ENCODE measurements at regions not wholly inside any gene's neighbourhood (a gene's known extent, or its start where the extent isn't known, plus 50 kb on each side); places are given as distances from the start of the nearest gene placed in this dataset.
A peak's percentile ranks its signal among the peaks of the same experiment; 100 is the strongest.

GRCh38 chr1:165031001-165031400, 325.5 kb downstream of the LMX1A start:
- DNase-seq (ENCODE audit: low spot score): no peak

- DNase-seq (ENCODE audit: low spot score): no peak
Observed at GRCh38 chr1:165025805-165026204, 330.7 kb downstream of the LMX1A start.

DNA sequence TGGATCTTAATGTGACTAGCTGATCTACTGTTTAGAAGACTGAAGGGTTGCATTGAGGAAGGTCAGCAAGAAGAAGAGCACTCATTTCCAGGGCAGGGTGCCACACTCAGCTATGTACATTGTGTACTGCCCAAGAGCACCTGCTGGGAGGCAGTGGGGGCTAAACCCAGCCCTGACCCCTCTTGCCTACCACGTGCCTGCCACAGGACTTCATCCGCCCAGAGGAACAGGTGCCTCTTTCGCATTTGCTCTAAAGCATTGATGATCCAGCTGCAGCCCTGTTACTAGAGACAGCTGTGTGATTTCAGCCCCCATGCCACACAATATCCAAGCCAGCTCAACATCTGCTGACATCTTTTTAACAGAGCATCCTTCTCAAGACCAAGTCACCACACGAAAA, 341.8 kb downstream of the LMX1A start:
- no peak for DNase-seq (ENCODE audit: low spot score)

- no peak for DNase-seq (ENCODE audit: low spot score)
Observed at GRCh38 chr1:165011991-165012531, 344.5 kb downstream of the LMX1A start.

GRCh38 chr1:165011186-165011585, 345.3 kb downstream of the LMX1A start:
- no peak for DNase-seq (ENCODE audit: low spot score)

DNA sequence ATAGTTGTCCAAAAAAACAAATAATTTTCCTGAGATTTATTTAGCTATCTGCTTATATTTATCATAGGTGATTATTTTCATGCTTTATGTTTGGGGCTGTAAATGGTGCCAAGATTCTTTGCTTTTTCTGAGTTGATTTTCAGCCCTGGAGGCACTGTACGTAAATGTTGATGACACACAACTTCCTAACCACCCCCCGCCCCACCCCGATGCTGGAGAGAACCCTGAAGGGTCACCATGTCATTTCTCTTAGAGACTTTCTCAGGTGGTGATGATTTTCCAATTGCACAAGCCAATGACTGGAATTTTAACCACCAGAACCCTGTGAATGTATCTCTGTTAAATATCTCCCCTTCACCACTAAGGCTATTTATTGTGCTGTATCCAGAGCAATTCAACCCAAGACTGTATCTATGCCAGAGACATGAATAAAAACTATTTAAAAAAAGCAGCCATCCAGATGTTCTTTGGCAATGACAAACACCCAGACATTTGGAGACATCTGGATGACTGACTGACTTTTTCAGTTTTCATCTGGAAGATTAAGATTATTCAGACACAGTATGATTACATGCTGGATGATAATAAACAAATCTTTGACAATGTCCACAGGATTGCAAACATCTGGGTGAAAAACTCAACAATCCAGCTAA, 346.0 kb downstream of the LMX1A start:
- DNase-seq (ENCODE audit: low spot score): no peak

DNA sequence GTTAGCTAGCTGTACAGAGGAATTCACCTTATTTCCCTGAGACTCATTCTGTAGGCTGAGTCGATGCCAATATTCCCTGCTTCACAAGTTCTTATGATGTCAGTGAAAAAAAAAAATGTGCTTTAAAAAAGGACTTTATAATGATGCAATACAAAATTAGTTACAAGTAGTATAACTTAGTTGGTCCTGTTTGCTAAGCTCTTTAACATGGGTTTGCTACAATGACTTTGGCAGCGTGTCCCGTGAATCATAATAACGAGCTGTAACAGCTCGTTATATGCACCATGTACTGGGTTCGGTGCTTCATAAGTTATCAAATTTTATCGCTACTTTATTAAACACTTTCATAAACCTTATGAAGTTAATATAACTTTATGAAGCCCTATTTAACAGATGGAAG, 349.7 kb downstream of the LMX1A start:
- no peak for DNase-seq (ENCODE audit: low spot score)

DNA sequence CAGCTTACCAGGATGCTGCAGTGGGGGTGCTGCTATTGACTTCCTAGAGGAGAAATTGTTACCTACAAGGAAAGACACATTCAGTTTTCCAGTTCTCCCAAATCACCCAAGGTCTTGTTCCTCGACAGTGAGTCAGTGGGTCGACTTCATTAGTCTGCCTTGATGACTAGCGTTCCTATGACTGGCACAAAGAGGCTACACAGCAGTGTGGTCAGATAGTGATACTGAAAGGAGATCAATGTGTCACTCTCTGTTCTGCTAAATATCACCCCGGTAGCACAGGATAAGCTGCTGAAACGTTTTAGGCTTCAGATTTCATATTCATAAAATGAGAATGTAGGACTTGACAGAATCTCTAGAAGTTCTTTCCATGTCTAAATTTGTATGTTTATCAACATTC, 357.4 kb downstream of the LMX1A start:
- peak; percentile 23 for DNase-seq (ENCODE audit: low spot score)

GRCh38 chr1:164991763-164992314, 364.7 kb downstream of the LMX1A start:
- no peak for DNase-seq (ENCODE audit: low spot score)

DNA sequence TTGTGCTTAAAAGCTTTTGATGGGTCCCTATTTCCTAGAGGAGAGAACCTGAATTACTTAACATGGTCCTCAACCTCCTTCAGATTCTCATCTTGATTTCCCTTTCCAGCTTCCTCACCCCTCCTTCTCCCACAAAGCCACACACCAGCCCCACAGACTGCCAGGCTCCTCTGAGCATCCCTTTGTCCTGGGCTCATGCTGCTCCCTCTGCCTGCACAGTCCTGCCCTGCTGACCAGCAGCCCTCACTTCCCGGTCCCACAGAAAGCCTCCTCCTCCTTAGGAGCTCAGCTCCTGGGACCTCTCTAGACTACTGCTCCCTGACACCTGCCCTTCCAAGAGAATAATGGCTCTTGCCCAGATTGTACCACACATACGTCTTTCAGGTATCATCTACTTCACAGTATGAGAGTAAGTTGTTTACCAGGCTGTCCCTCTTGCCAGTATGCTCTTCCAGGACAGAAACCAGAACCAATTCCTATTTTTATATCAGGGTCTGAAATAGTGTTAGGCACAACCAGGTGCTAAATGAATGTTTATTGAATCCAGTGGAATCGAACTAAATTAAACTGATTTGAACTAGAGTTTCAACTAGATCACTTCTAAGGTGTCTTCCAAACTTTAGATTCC, 373.4 kb downstream of the LMX1A start:
- DNase-seq (ENCODE audit: low spot score): peak; percentile 86

DNA sequence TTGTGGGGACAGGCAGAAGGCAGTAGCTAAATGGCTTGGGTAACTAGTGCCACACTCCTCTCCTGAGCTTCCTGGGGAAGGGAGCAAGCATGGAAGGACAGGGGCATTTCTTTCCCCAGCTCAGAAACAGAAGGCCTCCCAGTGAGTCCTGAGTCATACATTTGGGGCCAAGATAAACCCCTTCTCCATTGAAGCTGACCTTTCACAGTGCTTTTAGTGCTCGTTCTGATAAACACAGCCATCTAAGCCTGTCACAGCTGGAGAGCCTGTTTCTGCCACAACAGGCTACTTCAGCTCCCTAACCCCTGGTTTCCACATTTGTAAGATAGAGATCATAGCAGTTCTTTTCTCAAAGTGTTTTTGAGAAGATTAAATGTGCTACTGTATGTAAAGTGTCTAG, 374.0 kb downstream of the LMX1A start:
- DNase-seq (ENCODE audit: low spot score): no peak

DNA sequence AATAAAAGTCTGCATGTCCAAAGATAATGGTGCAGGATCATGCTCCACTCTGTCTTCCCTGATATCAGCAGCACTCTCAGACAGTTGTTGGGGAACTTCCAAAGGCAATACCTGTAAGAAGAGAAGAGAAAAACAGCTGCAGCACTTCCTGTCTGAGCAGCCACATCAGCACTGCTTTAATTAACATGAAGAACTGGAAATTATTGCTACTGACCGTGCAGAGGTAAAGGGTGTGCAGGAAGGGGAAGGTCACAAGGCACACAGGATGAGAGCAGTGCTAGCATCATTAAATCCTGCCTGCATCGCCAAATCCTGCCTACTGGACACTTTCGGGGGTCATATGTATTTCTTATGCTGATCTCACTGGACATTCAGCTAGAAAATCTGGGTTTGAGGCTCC, 379.0 kb downstream of the LMX1A start:
- no peak for DNase-seq (ENCODE audit: low spot score)

DNA sequence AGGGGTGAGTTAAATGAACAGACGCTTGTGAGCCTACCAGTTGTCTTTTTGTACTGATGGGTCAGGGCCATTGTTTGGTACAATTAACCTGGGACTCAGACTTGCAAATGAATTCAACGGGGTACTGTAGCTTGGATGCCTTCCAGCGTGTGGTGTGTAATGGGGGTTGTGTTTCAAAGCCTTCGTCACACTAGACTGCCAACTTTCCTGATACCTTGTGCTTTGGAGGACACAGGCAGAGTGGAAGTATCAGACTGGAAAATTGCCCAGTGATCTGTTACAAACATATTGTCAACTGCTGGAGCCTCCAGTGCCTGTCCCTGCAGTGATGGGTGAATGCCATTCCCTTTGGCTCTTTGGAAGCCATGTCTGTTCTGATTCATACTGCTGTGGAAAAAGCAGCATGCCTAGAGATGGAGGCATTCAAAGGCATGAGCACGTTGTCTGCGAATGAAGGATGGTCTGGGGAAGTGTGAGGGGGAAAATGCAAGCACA, 384.5 kb downstream of the LMX1A start:
- DNase-seq (ENCODE audit: low spot score): no peak

- no peak for DNase-seq (ENCODE audit: low spot score)
Observed at GRCh38 chr1:164971391-164971790, 385.1 kb downstream of the LMX1A start.

- no peak for DNase-seq (ENCODE audit: low spot score)
Observed at GRCh38 chr1:164969253-164969652, 387.3 kb downstream of the LMX1A start.

- DNase-seq (ENCODE audit: low spot score): no peak
Observed at GRCh38 chr1:164967300-164967699, 389.2 kb downstream of the LMX1A start.

DNA sequence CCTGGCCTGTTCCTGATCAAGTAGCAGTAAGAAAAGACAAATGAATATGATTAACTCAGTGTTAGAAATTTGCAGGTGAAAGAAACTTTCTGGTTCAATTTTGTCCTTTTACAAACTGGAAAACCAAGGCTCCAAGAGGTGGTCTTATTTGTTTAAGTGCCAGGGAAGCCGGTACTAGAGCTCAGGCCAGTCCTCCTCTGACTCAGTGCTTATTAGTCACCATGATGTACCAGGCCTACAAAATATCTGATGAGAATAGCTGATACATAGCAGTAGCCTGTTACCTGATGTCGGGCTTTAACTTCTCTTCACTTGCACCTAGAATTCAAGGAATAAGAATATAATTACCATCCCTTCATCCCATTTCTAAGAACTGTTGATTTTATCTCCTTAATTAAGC, 394.8 kb downstream of the LMX1A start:
- DNase-seq (ENCODE audit: low spot score): no peak

DNA sequence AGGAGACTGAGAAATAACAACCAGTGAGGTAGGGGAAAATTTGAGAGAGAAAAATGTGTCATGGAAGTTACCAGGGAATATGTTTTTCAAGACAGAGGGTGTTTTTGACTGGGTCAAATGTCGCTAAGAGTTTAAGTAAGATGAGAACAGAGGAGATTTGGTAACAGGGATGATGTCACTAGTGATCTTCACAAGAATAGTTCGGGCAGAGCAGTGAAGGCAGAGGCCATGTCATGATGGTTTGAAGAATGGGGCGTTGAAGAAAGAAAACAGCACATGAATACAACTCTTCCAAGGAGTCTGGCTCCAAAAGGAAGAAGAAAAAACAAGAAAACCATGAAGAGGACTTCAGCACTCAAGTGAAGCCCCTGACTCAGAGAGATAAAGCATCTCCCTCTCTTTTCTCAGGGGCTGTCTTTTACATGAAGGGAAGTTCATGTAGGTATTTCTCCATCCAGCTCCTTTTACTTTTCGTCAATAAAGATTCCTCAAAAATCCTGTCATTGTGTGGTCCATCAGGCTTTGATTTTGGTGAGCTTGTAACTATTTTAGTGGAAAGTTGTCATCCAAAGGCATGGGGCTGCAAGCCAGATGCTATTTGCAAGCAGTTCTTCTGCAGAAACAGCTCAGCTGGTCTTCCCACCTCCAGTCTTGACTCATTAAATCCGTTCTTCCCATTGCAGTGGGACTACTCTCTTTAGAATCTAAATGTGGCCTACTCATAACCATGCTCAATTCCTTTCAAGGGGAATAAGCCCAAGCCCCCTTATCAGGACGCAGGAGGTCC, 397.3 kb downstream of the LMX1A start:
- no peak for DNase-seq (ENCODE audit: low spot score)

DNA sequence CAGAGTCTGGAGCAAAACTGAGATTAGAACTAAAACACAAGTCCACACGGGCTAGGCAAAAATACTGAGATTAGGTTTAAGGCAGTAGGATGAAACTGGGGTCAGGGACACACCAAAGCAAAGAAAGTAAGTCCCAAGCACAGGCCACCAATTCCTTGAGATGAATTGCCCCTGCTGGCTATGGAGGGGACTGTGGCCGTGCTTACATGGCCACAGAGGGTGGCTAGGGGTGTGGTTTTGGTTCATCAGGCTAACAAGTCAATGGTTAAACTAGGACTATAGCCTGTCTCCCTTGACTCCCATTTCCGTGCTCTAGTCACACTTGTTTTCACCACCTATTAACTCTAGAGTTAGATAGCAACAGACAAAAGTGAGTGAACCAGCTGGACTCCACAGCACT, 394.8 kb downstream of the PBX1 start:
- no peak for DNase-seq (ENCODE audit: low spot score)

- DNase-seq (ENCODE audit: low spot score): peak; percentile 57
Observed at GRCh38 chr1:164953098-164953497, 394.1 kb downstream of the PBX1 start.

- DNase-seq (ENCODE audit: low spot score): no peak
Observed at GRCh38 chr1:164951508-164951907, 392.5 kb downstream of the PBX1 start.

- no peak for DNase-seq (ENCODE audit: low spot score)
Observed at GRCh38 chr1:164950541-164950986, 391.6 kb downstream of the PBX1 start.

Data from pons (tissue), 1 donor.